Activated naive CD4-positive, alpha-beta T cell treated with anti-CD3 and anti-CD28 coated beads for 36 hours (primary cell): ENCODE measurements at regions not wholly inside any gene's neighbourhood (a gene's known extent, or its start where the extent isn't known, plus 50 kb on each side); places are given as distances from the start of the nearest gene placed in this dataset.

Source experiments
- CTCF ChIA-PET: fragments of 350-600 bp; sonication (Branson Sonifier 250); formaldehyde crosslinking; loops from one replicate; lab custom pipeline; 2021; ENCODE audit warnings: antibody characterized with exemption; lab: Charles Lee
- DNase-seq: peaks from one replicate; pipeline ENCODE4 v3.0.0-alpha.2; 2020
- H3K27ac Mint-ChIP-seq: one replicate; pipeline ENCODE4 v1.8.0; 2021; ENCODE audit warnings: mild to moderate bottlenecking, mixed read lengths
- H3K27me3 Mint-ChIP-seq: one replicate; pipeline ENCODE4 v1.8.0; 2021; ENCODE audit warnings: low read depth, mixed read lengths
- H3K36me3 Mint-ChIP-seq: one replicate; pipeline ENCODE4 v1.8.0; 2021; ENCODE audit warnings: low read depth, mixed read lengths
- H3K4me1 Mint-ChIP-seq: one replicate; pipeline ENCODE4 v1.8.0; 2021; ENCODE audit warnings: low read depth, mixed read lengths
- H3K4me3 Mint-ChIP-seq: one replicate; pipeline ENCODE4 v1.8.0; 2021; ENCODE audit warnings: mild to moderate bottlenecking, moderate library complexity, mixed read lengths
- H3K9me3 Mint-ChIP-seq: one replicate; pipeline ENCODE4 v1.8.0; 2021; ENCODE audit warnings: mixed read lengths
- intact Hi-C: fragments of 100-400 bp; cut with micrococcal nuclease; formaldehyde crosslinking; loops from one replicate; pipeline ENCODE4 v1.15.1; 2023

GRCh38 chr3:27661797-27662196 lies 60.3 kb downstream of the EOMES start:
- no peak overlapping the region for H3K27ac Mint-ChIP-seq

GRCh38 chr3:27659279-27660021 lies 62.7 kb downstream of the EOMES start:
- CTCF ChIA-PET = interaction anchor here (0.6 to 2.5 kb wide), 7 partner anchors 9 to 819 kb away, joined by 3 to 16 read pairs (median 3); no protein-coding TSS in a partner anchor
- Mint-ChIP-seq H3K9me3 (no peaks in the 10 kb centered on the region), H3K27me3 (no peaks in the 10 kb centered on the region), H3K27ac (no peak overlapping the region), H3K4me1 (peaks cover 2% of the 10 kb centered on the region), H3K4me3 (no peak overlapping the region), H3K36me3 (no peaks in the 10 kb centered on the region)
- peak; percentile 43 for DNase-seq
- intact Hi-C loops = loop anchor here (1.0 to 5.0 kb wide), 2 partner anchors 67 to 347 kb away; no protein-coding TSS in a partner anchor

More at GRCh38 chr3:27661797-27662196, 60.3 kb downstream of the EOMES start:
- Mint-ChIP-seq H3K9me3 (no peaks in the 10 kb centered on the region), H3K36me3 (no peaks in the 10 kb centered on the region), H3K27me3 (no peaks in the 10 kb centered on the region), H3K4me1 (peaks cover 8% of the 10 kb centered on the region), H3K4me3 (no peak overlapping the region)
- intact Hi-C loops = no loop called here
- CTCF ChIA-PET = no interaction called here
- DNase-seq = no peak

GRCh38 chr3:27658741-27659140 lies 63.4 kb downstream of the EOMES start:
- intact Hi-C loops = loop anchor here (1.0 to 5.0 kb wide), 2 partner anchors 66 to 346 kb away; no protein-coding TSS in a partner anchor

GRCh38 chr3:27657871-27658270 lies 64.3 kb downstream of the EOMES start:
- H3K9me3 Mint-ChIP-seq = no peaks in the 10 kb centered on the region
- no peaks in the 10 kb centered on the region for H3K36me3 Mint-ChIP-seq
- DNase-seq = no peak
- CTCF ChIA-PET = interaction anchor here (0.6 to 2.5 kb wide), 5 partner anchors 9 to 186 kb away, joined by 3 to 16 read pairs (median 4); no protein-coding TSS in a partner anchor
- no peak overlapping the region for H3K4me3 Mint-ChIP-seq
- intact Hi-C loops = loop anchor here (5.0 kb wide), 1 partner anchor 66 kb away; no protein-coding TSS in a partner anchor
- no peaks in the 10 kb centered on the region for H3K27me3 Mint-ChIP-seq
- peaks cover 2% of the 10 kb centered on the region for H3K4me1 Mint-ChIP-seq
- H3K27ac Mint-ChIP-seq = no peak overlapping the region

More at GRCh38 chr3:27658741-27659140, 63.4 kb downstream of the EOMES start:
- Mint-ChIP-seq H3K27ac (no peak overlapping the region), H3K9me3 (no peaks in the 10 kb centered on the region), H3K27me3 (no peaks in the 10 kb centered on the region), H3K4me1 (peaks cover 2% of the 10 kb centered on the region), H3K36me3 (no peaks in the 10 kb centered on the region), H3K4me3 (no peak overlapping the region)
- DNase-seq = no peak
- CTCF ChIA-PET = interaction anchor here (1.7 to 2.5 kb wide), 3 partner anchors 8 to 67 kb away, joined by 4 to 16 read pairs (median 6); no protein-coding TSS in a partner anchor

GRCh38 chr3:27657404-27657803 lies 64.7 kb downstream of the EOMES start:
- DNase-seq = no peak
- CTCF ChIA-PET = interaction anchor here (0.6 to 2.5 kb wide), 8 partner anchors 9 to 345 kb away, joined by 3 to 16 read pairs (median 4); no protein-coding TSS in a partner anchor
- no peaks in the 10 kb centered on the region for H3K36me3 Mint-ChIP-seq
- no peak overlapping the region for H3K4me3 Mint-ChIP-seq
- H3K27me3 Mint-ChIP-seq = no peaks in the 10 kb centered on the region
- peaks cover 2% of the 10 kb centered on the region for H3K4me1 Mint-ChIP-seq
- intact Hi-C loops = loop anchor here (5.0 kb wide), 1 partner anchor 65 kb away; no protein-coding TSS in a partner anchor
- no peaks in the 10 kb centered on the region for H3K9me3 Mint-ChIP-seq
- H3K27ac Mint-ChIP-seq = no peak overlapping the region

GRCh38 chr3:27656790-27657189 lies 65.3 kb downstream of the EOMES start:
- peaks cover 2% of the 10 kb centered on the region for H3K4me1 Mint-ChIP-seq
- intact Hi-C loops = loop anchor here (5.0 kb wide), 1 partner anchor 64 kb away; no protein-coding TSS in a partner anchor
- no peak overlapping the region for H3K4me3 Mint-ChIP-seq
- H3K9me3 Mint-ChIP-seq = no peaks in the 10 kb centered on the region
- H3K27ac Mint-ChIP-seq = no peak overlapping the region
- H3K27me3 Mint-ChIP-seq = no peaks in the 10 kb centered on the region
- no peak for DNase-seq
- H3K36me3 Mint-ChIP-seq = no peaks in the 10 kb centered on the region
- CTCF ChIA-PET = interaction anchor here (0.6 to 2.5 kb wide), 6 partner anchors 10 to 344 kb away, joined by 3 to 16 read pairs (median 4); no protein-coding TSS in a partner anchor

GRCh38 chr3:27655547-27655946 lies 66.6 kb downstream of the EOMES start:
- intact Hi-C loops = loop anchor here (5.0 kb wide), 1 partner anchor 63 kb away; no protein-coding TSS in a partner anchor
- DNase-seq = no peak
- no peaks in the 10 kb centered on the region for H3K4me1 Mint-ChIP-seq
- CTCF ChIA-PET = no interaction called here
- no peaks in the 10 kb centered on the region for H3K27me3 Mint-ChIP-seq
- H3K27ac Mint-ChIP-seq = no peak overlapping the region
- H3K9me3 Mint-ChIP-seq = no peaks in the 10 kb centered on the region
- no peak overlapping the region for H3K4me3 Mint-ChIP-seq
- H3K36me3 Mint-ChIP-seq = no peaks in the 10 kb centered on the region

- CTCF ChIA-PET = interaction anchor here (0.6 to 1.1 kb wide), 6 partner anchors 22 to 184 kb away, joined by 3 to 6 read pairs (median 3); no protein-coding TSS in a partner anchor
- Mint-ChIP-seq H3K27ac (no peak overlapping the region), H3K4me3 (no peak overlapping the region), H3K36me3 (no peaks in the 10 kb centered on the region), H3K27me3 (peaks cover 4% of the 10 kb centered on the region), H3K9me3 (no peaks in the 10 kb centered on the region), H3K4me1 (no peaks in the 10 kb centered on the region)
- no peak for DNase-seq
- intact Hi-C loops = no loop called here
Observed at GRCh38 chr3:27653803-27654558, 68.1 kb downstream of the EOMES start.

GRCh38 chr3:27649277-27649676 lies 72.8 kb downstream of the EOMES start:
- Mint-ChIP-seq H3K36me3 (no peaks in the 10 kb centered on the region), H3K4me3 (no peak overlapping the region), H3K9me3 (no peaks in the 10 kb centered on the region), H3K27ac (no peak overlapping the region), H3K27me3 (peaks cover 4% of the 10 kb centered on the region), H3K4me1 (no peaks in the 10 kb centered on the region)
- DNase-seq = no peak
- intact Hi-C loops = no loop called here
- CTCF ChIA-PET = interaction anchor here (0.7 kb wide), 1 partner anchor 10 kb away, joined by 3 read pairs; no protein-coding TSS in a partner anchor

- H3K4me1 Mint-ChIP-seq = no peaks in the 10 kb centered on the region
- H3K36me3 Mint-ChIP-seq = no peaks in the 10 kb centered on the region
- no peak for DNase-seq
- H3K4me3 Mint-ChIP-seq = no peak overlapping the region
- H3K27ac Mint-ChIP-seq = no peak overlapping the region
- intact Hi-C loops = no loop called here
- no peaks in the 10 kb centered on the region for H3K9me3 Mint-ChIP-seq
- CTCF ChIA-PET = interaction anchor here (1.0 kb wide), 1 partner anchor 14 kb away, joined by 3 read pairs; no protein-coding TSS in a partner anchor
- H3K27me3 Mint-ChIP-seq = peaks cover 4% of the 10 kb centered on the region
Observed at GRCh38 chr3:27646896-27647295, 75.2 kb downstream of the EOMES start.

- intact Hi-C loops = no loop called here
- CTCF ChIA-PET = interaction anchor here (0.8 kb wide), 1 partner anchor 37 kb away, joined by 3 read pairs; no protein-coding TSS in a partner anchor
Observed at GRCh38 chr3:27644941-27645340, 77.2 kb downstream of the EOMES start.

GRCh38 chr3:27643355-27643754 lies 78.8 kb downstream of the EOMES start:
- Mint-ChIP-seq H3K4me3 (no peak overlapping the region), H3K27ac (no peak overlapping the region), H3K9me3 (no peaks in the 10 kb centered on the region), H3K36me3 (no peaks in the 10 kb centered on the region), H3K27me3 (no peaks in the 10 kb centered on the region), H3K4me1 (peaks cover 9% of the 10 kb centered on the region)
- no peak for DNase-seq
- CTCF ChIA-PET = no interaction called here
- intact Hi-C loops = no loop called here

More at GRCh38 chr3:27644941-27645340, 77.2 kb downstream of the EOMES start:
- H3K27ac Mint-ChIP-seq = no peak overlapping the region
- H3K4me1 Mint-ChIP-seq = peaks cover 2% of the 10 kb centered on the region
- peaks cover 4% of the 10 kb centered on the region for H3K27me3 Mint-ChIP-seq
- no peaks in the 10 kb centered on the region for H3K36me3 Mint-ChIP-seq
- DNase-seq = no peak
- no peak overlapping the region for H3K4me3 Mint-ChIP-seq
- H3K9me3 Mint-ChIP-seq = no peaks in the 10 kb centered on the region
